GM12878 (cell line): ENCODE measurements at regions not wholly inside any gene's neighbourhood (a gene's known extent, or its start where the extent isn't known, plus 50 kb on each side); places are given as distances from the start of the nearest gene placed in this dataset.

Source experiments
- ATAC-seq: fragments of 200-7000 bp; cut with Tn5 transposase; 3 replicates; pipeline ENCODE4 v1.9.1; 2020; ENCODE audit warnings: mild to moderate bottlenecking, moderate library complexity
- BruUV-seq: library from RNA; stranded (reverse); fragments of 400-500 nt; replicated peaks from 2 replicates; lab custom pipeline; 2021; lab: Mats Ljungman, UMichigan
- CTCF ChIA-PET: fragments of 300-600 bp; sonication (Branson Sonifier 250); formaldehyde crosslinking; extraction: SDS; loops from one replicate; lab custom pipeline; 2021; ENCODE audit warnings: inconsistent platforms; lab: Yijun Ruan, JAX
- POLR2A ChIA-PET: fragments of 350-600 bp; formaldehyde crosslinking; extraction: SDS; loops from one replicate; lab custom pipeline; 2021; ENCODE audit warnings: inconsistent platforms; lab: Charles Lee
- RAD21 ChIA-PET: fragments of 300-600 bp; sonication (Branson Sonifier 250); formaldehyde crosslinking; loops from one replicate; lab custom pipeline; 2023; ENCODE audit warnings: antibody characterized with exemption; ENCODE audit not compliant: unreplicated experiment; lab: Charles Lee
- SMC1A ChIA-PET: fragments of 300-600 bp; sonication (Branson Sonifier 250); formaldehyde crosslinking; loops from one replicate; lab custom pipeline; 2023; ENCODE audit not compliant: unreplicated experiment, uncharacterized antibody; lab: Charles Lee
- DNase-seq: peaks from one replicate; pipeline ENCODE4 v3.0.0-alpha.2; 2011; ENCODE audit warnings: low read depth, low spot score
- FAIRE-seq: peaks from 3 replicates; lab custom pipeline; 2011; peaks lifted over from hg19 to GRCh38; lab: Jason Lieb, UNC
- H2AFZ ChIP-seq: 2 replicates; pipeline ENCODE4 v1.6.0; 2011; ENCODE audit warnings: low read depth, low read length, control low read depth; ENCODE audit not compliant: control insufficient read depth
- H3K27ac ChIP-seq: 2 replicates; pipeline ENCODE4 v1.5.1; 2011; ENCODE audit warnings: control low read depth; ENCODE audit not compliant: control insufficient read depth, insufficient read depth
- H3K27me3 ChIP-seq, 2 experiments: replicated peaks in 1 of 2; 2 replicates each; pipeline versions ENCODE4 v1.6.0 to v1.6.1; 2011; ENCODE audit warnings: low read length in 1 of 2; ENCODE audit not compliant: control insufficient read depth in 2 of 2, insufficient read depth in 2 of 2
- H3K36me3 ChIP-seq, 2 experiments: 2 replicates each; pipeline ENCODE4 v1.5.1; 2011; ENCODE audit warnings: low read length in 1 of 2; ENCODE audit not compliant: control insufficient read depth in 2 of 2, insufficient read depth in 2 of 2
- H3K4me1 ChIP-seq: 2 replicates; pipeline ENCODE4 v1.6.1; 2011; ENCODE audit warnings: mild to moderate bottlenecking, low read length, moderate library complexity, mixed read lengths; ENCODE audit not compliant: control insufficient read depth, insufficient read depth
- H3K4me2 ChIP-seq: 2 replicates; pipeline ENCODE4 v1.6.0; 2011; ENCODE audit warnings: control low read depth; ENCODE audit not compliant: control insufficient read depth, insufficient read depth
- H3K4me3 ChIP-seq: fragments of 200-600 bp; sonication (generic); 2 replicates; pipeline ENCODE4 v1.5.1; 2016
- H3K79me2 ChIP-seq: 2 replicates; pipeline ENCODE4 v1.6.0; 2011; ENCODE audit warnings: low read length; ENCODE audit not compliant: control insufficient read depth, insufficient read depth
- H3K9ac ChIP-seq: 2 replicates; pipeline ENCODE4 v1.8.0; 2011; ENCODE audit warnings: low read length, control low read depth, mixed read lengths; ENCODE audit not compliant: control insufficient read depth, insufficient read depth
- H3K9me3 ChIP-seq: replicated peaks from 3 replicates; pipeline ENCODE4 v1.5.1; 2011; ENCODE audit warnings: mild to moderate bottlenecking, low read length; ENCODE audit not compliant: control insufficient read depth, insufficient read depth
- H4K20me1 ChIP-seq: 2 replicates; pipeline ENCODE4 v1.6.0; 2011; ENCODE audit not compliant: control insufficient read depth, insufficient read depth
- ETV6 ChIP-seq, 2 experiments: fragments of 450-650 bp in 1 of 2; IDR thresholded peaks in 1 of 2; conservative IDR thresholded peaks in 1 of 2; 2 replicates each; pipeline ENCODE4 v1.6.1; 2014; ENCODE audit warnings: antibody characterized with exemption in 1 of 2, borderline replicate concordance in 1 of 2, low read depth in 1 of 2, mild to moderate bottlenecking in 1 of 2, moderate library complexity in 1 of 2
- FOXK2 ChIP-seq: fragments of 450-650 bp; IDR thresholded peaks from 2 replicates; pipeline ENCODE4 v1.6.1; 2017; ENCODE audit warnings: mild to moderate bottlenecking, moderate library complexity
- HDAC6 ChIP-seq: fragments of 200-600 bp; sonication (generic); IDR thresholded peaks from one replicate; pipeline ENCODE4 v1.8.0; 2017; ENCODE audit warnings: antibody characterized with exemption; ENCODE audit not compliant: unreplicated experiment
- JUND ChIP-seq: IDR thresholded peaks from 2 replicates; pipeline ENCODE4 v1.6.1; 2012; ENCODE audit warnings: low read depth, mild to moderate bottlenecking, low read length, improper control_type of control experiment, moderate library complexity
- NFYB ChIP-seq: IDR thresholded peaks from 2 replicates; pipeline ENCODE4 v1.6.1; 2011; ENCODE audit warnings: low read depth, mild to moderate bottlenecking, low read length, improper control_type of control experiment, moderate library complexity; ENCODE audit not compliant: insufficient read depth
- NR2C1 ChIP-seq: fragments of 450-650 bp; IDR thresholded peaks from 2 replicates; pipeline ENCODE4 v1.6.1; 2017; ENCODE audit warnings: antibody characterized with exemption, mild to moderate bottlenecking, moderate library complexity
- PML ChIP-seq: IDR thresholded peaks from 2 replicates; pipeline ENCODE4 v1.6.1; 2012; ENCODE audit warnings: low read length, inconsistent platforms
- POU2F2 ChIP-seq: IDR thresholded peaks from 3 replicates; pipeline ENCODE4 v1.6.1; 2011; ENCODE audit warnings: low read depth, mild to moderate bottlenecking, low read length, borderline replicate concordance
- RFX5 ChIP-seq: IDR thresholded peaks from 2 replicates; pipeline ENCODE4 v1.6.1; 2011; ENCODE audit warnings: low read depth, low read length, improper control_type of control experiment
- WRNIP1 ChIP-seq: IDR thresholded peaks from 2 replicates; pipeline ENCODE4 v1.6.1; 2011; ENCODE audit warnings: low read depth, low read length, improper control_type of control experiment, borderline replicate concordance
- ZNF24 ChIP-seq: fragments of 450-650 bp; IDR thresholded peaks from 2 replicates; pipeline ENCODE4 v1.6.1; 2017; ENCODE audit warnings: antibody characterized with exemption, mild to moderate bottlenecking
- WGBS: methylation state at CpG from one replicate; pipeline ENCODE4 v1.1.6; 2016; ENCODE audit warnings: low lambda C conversion rate; ENCODE audit not compliant: insufficient replicate concordance, insufficient coverage; ENCODE audit errors: missing lambda C conversion rate; 5-methylcytosine and 5-hydroxymethylcytosine counted together
- in situ Hi-C: fragments of 300-500 bp; cut with MboI; formaldehyde crosslinking; loops from 9 replicates; pipeline ENCODE4 v1.14.3; 2018; ENCODE audit warnings: mixed read lengths
- intact Hi-C: fragments of 100-400 bp; cut with micrococcal nuclease; formaldehyde crosslinking; loops from one replicate; pipeline ENCODE4 v1.14.2; 2022; ENCODE audit not compliant: unreplicated experiment
- TF ChIP-seq, protein P1 (sequence below): fragments of 450-650 bp; conservative IDR thresholded peaks from 2 replicates; pipeline ENCODE4 v1.6.1; 2017; ENCODE audit warnings: mild to moderate bottlenecking, moderate library complexity
- TF ChIP-seq, protein P2 (sequence below): fragments of 450-650 bp; IDR thresholded peaks from 2 replicates; pipeline ENCODE4 v1.6.1; 2017; ENCODE audit warnings: mild to moderate bottlenecking, moderate library complexity
- TF ChIP-seq, protein P3 (sequence below): fragments of 450-650 bp; IDR thresholded peaks from 2 replicates; pipeline ENCODE4 v1.6.1; 2017; ENCODE audit warnings: mild to moderate bottlenecking, moderate library complexity

DNA sequence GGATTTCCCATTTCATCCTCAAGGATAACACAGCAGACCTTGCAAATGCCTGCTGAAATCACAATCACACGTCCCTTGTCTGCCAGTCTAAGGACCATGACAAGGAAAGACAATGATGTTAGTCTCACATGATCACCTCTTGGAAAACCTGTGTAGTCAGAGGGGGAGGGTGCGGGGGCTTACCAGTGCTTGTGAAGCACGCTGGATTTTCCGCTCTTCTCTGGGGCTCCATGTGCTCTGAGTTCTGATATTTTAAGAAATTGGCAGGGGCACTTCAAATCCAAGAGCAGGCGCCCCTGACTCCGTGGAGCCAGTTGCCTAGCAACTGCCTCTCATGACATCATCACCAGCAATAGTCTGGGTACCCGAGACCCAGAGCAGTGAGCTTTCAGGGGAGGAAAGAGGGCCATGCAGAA, 200.9 kb upstream of the C14orf180 start:
- Histone ChIP-seq H3K9me3 (peaks cover 1% of the 10 kb centered on the region; the same call in 1 of the 3 replicates), H3K36me3 (no peaks in the 10 kb centered on the region), H2AFZ (no peak overlapping the region), H3K9ac (no peak overlapping the region), H4K20me1 (no peaks in the 10 kb centered on the region), H3K4me3 (no peak overlapping the region), H3K4me1 (no peaks in the 10 kb centered on the region), H3K27me3 (no peaks in the 10 kb centered on the region), H3K79me2 (no peaks in the 10 kb centered on the region), H3K27ac (no peak overlapping the region), H3K4me2 (no peak overlapping the region)
- WGBS, result 15% methylated on average over 7 of the region's 7 CpGs
- intact Hi-C loops, result no loop called here
- no TSS peak for BruUV-seq
- ChIA-PET CTCF (no interaction called here), RAD21 (no interaction called here), POLR2A (no interaction called here), SMC1A (no interaction called here)
- in situ Hi-C loops, result no loop called here
- DNase-seq (no peak), ATAC-seq (no peak), FAIRE-seq (no peak)
- TF ChIP-seq ETV6 (conservative IDR thresholded peaks at IDR 0.05 in 1 of 2, IDR thresholded peaks at IDR 0.05 in 1 of 2; ENCODE audit: borderline replicate concordance in 1 of 2, low read depth in 1 of 2) (no peak), NR2C1 (no peak), ZNF24 (no peak), JUND (no peak), RFX5 (no peak), FOXK2 (no peak), PML (no peak), HDAC6 (no peak), POU2F2 (no peak), WRNIP1 (no peak), NFYB (no peak)
- TF ChIP-seq, protein P1, sequence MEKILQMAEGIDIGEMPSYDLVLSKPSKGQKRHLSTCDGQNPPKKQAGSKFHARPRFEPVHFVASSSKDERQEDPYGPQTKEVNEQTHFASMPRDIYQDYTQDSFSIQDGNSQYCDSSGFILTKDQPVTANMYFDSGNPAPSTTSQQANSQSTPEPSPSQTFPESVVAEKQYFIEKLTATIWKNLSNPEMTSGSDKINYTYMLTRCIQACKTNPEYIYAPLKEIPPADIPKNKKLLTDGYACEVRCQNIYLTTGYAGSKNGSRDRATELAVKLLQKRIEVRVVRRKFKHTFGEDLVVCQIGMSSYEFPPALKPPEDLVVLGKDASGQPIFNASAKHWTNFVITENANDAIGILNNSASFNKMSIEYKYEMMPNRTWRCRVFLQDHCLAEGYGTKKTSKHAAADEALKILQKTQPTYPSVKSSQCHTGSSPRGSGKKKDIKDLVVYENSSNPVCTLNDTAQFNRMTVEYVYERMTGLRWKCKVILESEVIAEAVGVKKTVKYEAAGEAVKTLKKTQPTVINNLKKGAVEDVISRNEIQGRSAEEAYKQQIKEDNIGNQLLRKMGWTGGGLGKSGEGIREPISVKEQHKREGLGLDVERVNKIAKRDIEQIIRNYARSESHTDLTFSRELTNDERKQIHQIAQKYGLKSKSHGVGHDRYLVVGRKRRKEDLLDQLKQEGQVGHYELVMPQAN, result no peak
- TF ChIP-seq, protein P2, sequence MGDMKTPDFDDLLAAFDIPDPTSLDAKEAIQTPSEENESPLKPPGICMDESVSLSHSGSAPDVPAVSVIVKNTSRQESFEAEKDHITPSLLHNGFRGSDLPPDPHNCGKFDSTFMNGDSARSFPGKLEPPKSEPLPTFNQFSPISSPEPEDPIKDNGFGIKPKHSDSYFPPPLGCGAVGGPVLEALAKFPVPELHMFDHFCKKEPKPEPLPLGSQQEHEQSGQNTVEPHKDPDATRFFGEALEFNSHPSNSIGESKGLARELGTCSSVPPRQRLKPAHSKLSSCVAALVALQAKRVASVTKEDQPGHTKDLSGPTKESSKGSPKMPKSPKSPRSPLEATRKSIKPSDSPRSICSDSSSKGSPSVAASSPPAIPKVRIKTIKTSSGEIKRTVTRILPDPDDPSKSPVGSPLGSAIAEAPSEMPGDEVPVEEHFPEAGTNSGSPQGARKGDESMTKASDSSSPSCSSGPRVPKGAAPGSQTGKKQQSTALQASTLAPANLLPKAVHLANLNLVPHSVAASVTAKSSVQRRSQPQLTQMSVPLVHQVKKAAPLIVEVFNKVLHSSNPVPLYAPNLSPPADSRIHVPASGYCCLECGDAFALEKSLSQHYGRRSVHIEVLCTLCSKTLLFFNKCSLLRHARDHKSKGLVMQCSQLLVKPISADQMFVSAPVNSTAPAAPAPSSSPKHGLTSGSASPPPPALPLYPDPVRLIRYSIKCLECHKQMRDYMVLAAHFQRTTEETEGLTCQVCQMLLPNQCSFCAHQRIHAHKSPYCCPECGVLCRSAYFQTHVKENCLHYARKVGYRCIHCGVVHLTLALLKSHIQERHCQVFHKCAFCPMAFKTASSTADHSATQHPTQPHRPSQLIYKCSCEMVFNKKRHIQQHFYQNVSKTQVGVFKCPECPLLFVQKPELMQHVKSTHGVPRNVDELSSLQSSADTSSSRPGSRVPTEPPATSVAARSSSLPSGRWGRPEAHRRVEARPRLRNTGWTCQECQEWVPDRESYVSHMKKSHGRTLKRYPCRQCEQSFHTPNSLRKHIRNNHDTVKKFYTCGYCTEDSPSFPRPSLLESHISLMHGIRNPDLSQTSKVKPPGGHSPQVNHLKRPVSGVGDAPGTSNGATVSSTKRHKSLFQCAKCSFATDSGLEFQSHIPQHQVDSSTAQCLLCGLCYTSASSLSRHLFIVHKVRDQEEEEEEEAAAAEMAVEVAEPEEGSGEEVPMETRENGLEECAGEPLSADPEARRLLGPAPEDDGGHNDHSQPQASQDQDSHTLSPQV, result no peak
- TF ChIP-seq, protein P3, sequence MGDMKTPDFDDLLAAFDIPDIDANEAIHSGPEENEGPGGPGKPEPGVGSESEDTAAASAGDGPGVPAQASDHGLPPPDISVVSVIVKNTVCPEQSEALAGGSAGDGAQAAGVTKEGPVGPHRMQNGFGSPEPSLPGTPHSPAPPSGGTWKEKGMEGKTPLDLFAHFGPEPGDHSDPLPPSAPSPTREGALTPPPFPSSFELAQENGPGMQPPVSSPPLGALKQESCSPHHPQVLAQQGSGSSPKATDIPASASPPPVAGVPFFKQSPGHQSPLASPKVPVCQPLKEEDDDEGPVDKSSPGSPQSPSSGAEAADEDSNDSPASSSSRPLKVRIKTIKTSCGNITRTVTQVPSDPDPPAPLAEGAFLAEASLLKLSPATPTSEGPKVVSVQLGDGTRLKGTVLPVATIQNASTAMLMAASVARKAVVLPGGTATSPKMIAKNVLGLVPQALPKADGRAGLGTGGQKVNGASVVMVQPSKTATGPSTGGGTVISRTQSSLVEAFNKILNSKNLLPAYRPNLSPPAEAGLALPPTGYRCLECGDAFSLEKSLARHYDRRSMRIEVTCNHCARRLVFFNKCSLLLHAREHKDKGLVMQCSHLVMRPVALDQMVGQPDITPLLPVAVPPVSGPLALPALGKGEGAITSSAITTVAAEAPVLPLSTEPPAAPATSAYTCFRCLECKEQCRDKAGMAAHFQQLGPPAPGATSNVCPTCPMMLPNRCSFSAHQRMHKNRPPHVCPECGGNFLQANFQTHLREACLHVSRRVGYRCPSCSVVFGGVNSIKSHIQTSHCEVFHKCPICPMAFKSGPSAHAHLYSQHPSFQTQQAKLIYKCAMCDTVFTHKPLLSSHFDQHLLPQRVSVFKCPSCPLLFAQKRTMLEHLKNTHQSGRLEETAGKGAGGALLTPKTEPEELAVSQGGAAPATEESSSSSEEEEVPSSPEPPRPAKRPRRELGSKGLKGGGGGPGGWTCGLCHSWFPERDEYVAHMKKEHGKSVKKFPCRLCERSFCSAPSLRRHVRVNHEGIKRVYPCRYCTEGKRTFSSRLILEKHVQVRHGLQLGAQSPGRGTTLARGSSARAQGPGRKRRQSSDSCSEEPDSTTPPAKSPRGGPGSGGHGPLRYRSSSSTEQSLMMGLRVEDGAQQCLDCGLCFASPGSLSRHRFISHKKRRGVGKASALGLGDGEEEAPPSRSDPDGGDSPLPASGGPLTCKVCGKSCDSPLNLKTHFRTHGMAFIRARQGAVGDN, result no peak
